GM12878 (cell line): ENCODE measurements at regions not wholly inside any gene's neighbourhood (a gene's known extent, or its start where the extent isn't known, plus 50 kb on each side); places are given as distances from the start of the nearest gene placed in this dataset.

Experiments
- ATF7 ChIP-seq: fragments of 450-650 bp; IDR thresholded peaks from 2 replicates; pipeline ENCODE4 v1.6.1; 2016; ENCODE audit warnings: low read depth, mild to moderate bottlenecking
- CTCF ChIP-seq, 3 experiments: IDR thresholded peaks in 2 of 3; conservative IDR thresholded peaks in 1 of 3; 2 replicates each; pipeline ENCODE4 v1.5.1; 2011; ENCODE audit warnings: low read depth in 3 of 3, low read length in 3 of 3, mild to moderate bottlenecking in 3 of 3, control low read depth in 2 of 3, moderate library complexity in 2 of 3, inconsistent platforms in 1 of 3, mixed read lengths in 1 of 3; ENCODE audit not compliant: control insufficient read depth in 2 of 3, insufficient read depth in 1 of 3; ENCODE audit errors: extremely low read depth in 1 of 3
- JUND ChIP-seq: IDR thresholded peaks from 2 replicates; pipeline ENCODE4 v1.6.1; 2012; ENCODE audit warnings: low read depth, mild to moderate bottlenecking, low read length, improper control_type of control experiment, moderate library complexity
- POLR2A ChIP-seq: IDR thresholded peaks from 2 replicates; pipeline ENCODE4 v1.6.1; 2011; ENCODE audit warnings: low read depth, mild to moderate bottlenecking, low read length
- POLR2AphosphoS2 ChIP-seq: IDR thresholded peaks from 2 replicates; pipeline ENCODE4 v1.6.1; 2011; ENCODE audit warnings: low read depth, mild to moderate bottlenecking, low read length, improper control_type of control experiment, moderate library complexity
- RAD21 ChIP-seq: IDR thresholded peaks from 2 replicates; pipeline ENCODE4 v1.6.1; 2011; ENCODE audit warnings: mild to moderate bottlenecking, low read depth, low read length, moderate library complexity; ENCODE audit not compliant: insufficient read depth
- RCOR1 ChIP-seq: conservative IDR thresholded peaks from 2 replicates; pipeline ENCODE4 v1.6.1; 2012; ENCODE audit warnings: low read depth, low read length, improper control_type of control experiment
- RFX5 ChIP-seq: IDR thresholded peaks from 2 replicates; pipeline ENCODE4 v1.6.1; 2011; ENCODE audit warnings: low read depth, low read length, improper control_type of control experiment
- SUPT20H ChIP-seq: IDR thresholded peaks from 2 replicates; pipeline ENCODE4 v1.6.1; 2011; ENCODE audit warnings: low read depth, mild to moderate bottlenecking, low read length, moderate library complexity, borderline replicate concordance; ENCODE audit not compliant: control insufficient read depth
- TAF1 ChIP-seq: IDR thresholded peaks from 2 replicates; pipeline ENCODE4 v1.6.1; 2011; ENCODE audit warnings: mild to moderate bottlenecking, low read depth, low read length, borderline replicate concordance
- TBL1XR1 ChIP-seq: IDR thresholded peaks from 2 replicates; pipeline ENCODE4 v1.6.1; 2012; ENCODE audit warnings: low read depth, low read length, improper control_type of control experiment
- YY1 ChIP-seq: IDR thresholded peaks from 2 replicates; pipeline ENCODE4 v1.6.1; 2011; ENCODE audit warnings: low read depth, mild to moderate bottlenecking, low read length
- ZNF384 ChIP-seq: IDR thresholded peaks from 2 replicates; pipeline ENCODE4 v1.6.1; 2012; ENCODE audit warnings: low read depth, mild to moderate bottlenecking, low read length, improper control_type of control experiment, borderline replicate concordance
- TF ChIP-seq, protein P1 (sequence below): IDR thresholded peaks from 2 replicates; pipeline ENCODE4 v1.6.1; 2012; ENCODE audit warnings: low read depth, low read length, improper control_type of control experiment

DNA sequence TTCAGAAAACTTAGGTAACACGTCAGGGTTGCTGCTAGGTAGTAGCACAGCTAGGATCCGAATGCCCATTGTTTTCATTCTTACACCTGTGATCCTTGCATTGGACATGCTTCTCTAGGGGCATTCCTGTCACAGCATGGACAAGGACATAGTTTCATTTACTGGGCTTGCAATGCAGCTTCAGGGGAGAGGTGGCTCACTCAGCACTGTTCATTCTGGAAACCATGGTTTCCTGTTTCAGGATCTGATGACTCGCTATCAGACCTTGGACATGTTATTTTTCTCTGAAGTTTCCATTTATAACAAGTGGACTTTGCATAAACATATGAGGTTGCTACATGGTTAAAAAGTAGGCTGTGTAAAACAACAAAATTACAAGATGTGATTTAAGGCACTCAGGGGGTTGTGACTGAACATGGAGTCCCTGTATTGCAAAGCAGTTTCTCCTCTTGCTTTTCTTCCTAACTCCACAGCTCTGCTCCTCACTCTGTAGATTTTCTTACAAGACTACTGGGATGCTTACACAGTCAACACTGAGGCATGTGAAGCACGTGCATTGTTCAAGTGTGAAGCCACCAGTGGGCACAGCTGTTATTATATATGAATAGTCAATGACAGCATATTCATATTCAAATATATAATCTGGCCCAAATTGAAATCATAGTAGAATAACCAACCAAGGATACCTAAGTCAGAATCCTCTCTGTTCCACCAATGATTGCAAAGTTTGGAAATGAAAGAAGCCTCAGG, 66.1 kb upstream of the STK32A start:
- TF ChIP-seq CTCF (IDR thresholded peaks at IDR 0.05 in 2 of 3, conservative IDR thresholded peaks at IDR 0.05 in 1 of 3; ENCODE audit: control insufficient read depth in 2 of 3, extremely low read depth in 1 of 3, insufficient read depth in 1 of 3, low read depth in 3 of 3, low read length in 3 of 3) = no peak
- no peak for TF ChIP-seq POLR2A
- no peak for TF ChIP-seq RAD21
- TF ChIP-seq, protein P1, sequence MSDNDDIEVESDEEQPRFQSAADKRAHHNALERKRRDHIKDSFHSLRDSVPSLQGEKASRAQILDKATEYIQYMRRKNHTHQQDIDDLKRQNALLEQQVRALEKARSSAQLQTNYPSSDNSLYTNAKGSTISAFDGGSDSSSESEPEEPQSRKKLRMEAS = no peak
- TF ChIP-seq JUND = no peak
- no peak for TF ChIP-seq TBL1XR1
- no peak for TF ChIP-seq SUPT20H
- TF ChIP-seq RCOR1 = no peak
- no peak for TF ChIP-seq RFX5
- no peak for TF ChIP-seq ZNF384
- no peak for TF ChIP-seq ATF7
- no peak for TF ChIP-seq YY1
- TF ChIP-seq POLR2AphosphoS2 = no peak
- TF ChIP-seq TAF1 = no peak
